BLaER1 (cell line): ENCODE measurements at regions not wholly inside any gene's neighbourhood (a gene's known extent, or its start where the extent isn't known, plus 50 kb on each side); places are given as distances from the start of the nearest gene placed in this dataset.
"Not testable (repeated sequence)": the region's sequence is repeated elsewhere in the genome, so short reads cannot be mapped to it uniquely, and the experiment has no call there.

Experiments used
- H3K27ac ChIP-seq: shearing (Covaris generic); formaldehyde crosslinking; 2 replicates; pipeline ENCODE4 v1.8.1; 2022
- H3K27me3 ChIP-seq: shearing (Covaris generic); formaldehyde crosslinking; 2 replicates; pipeline ENCODE4 v1.8.1; 2022
- H3K36me3 ChIP-seq: shearing (Covaris generic); formaldehyde crosslinking; 2 replicates; pipeline ENCODE4 v1.8.1; 2022
- H3K4me1 ChIP-seq: shearing (Covaris generic); formaldehyde crosslinking; 2 replicates; pipeline ENCODE4 v1.8.1; 2022
- H3K4me2 ChIP-seq: shearing (Covaris generic); formaldehyde crosslinking; 2 replicates; pipeline ENCODE4 v1.8.1; 2022
- H3K4me3 ChIP-seq: shearing (Covaris generic); formaldehyde crosslinking; 2 replicates; pipeline ENCODE4 v1.8.1; 2022
- H3K9ac ChIP-seq: shearing (Covaris generic); formaldehyde crosslinking; 2 replicates; pipeline ENCODE4 v1.8.1; 2022
- H3K9me3 ChIP-seq: shearing (Covaris generic); formaldehyde crosslinking; 2 replicates; pipeline ENCODE4 v1.8.1; 2022
- H4K20me1 ChIP-seq: shearing (Covaris generic); formaldehyde crosslinking; 2 replicates; pipeline ENCODE4 v1.8.1; 2022

GRCh38 chr2:111401270-111402140, 280.8 kb downstream of the BCL2L11 start:
- H3K9ac ChIP-seq, H4K20me1 ChIP-seq, H3K4me1 ChIP-seq, H3K9me3 ChIP-seq, H3K27ac ChIP-seq, H3K4me2 ChIP-seq, H3K27me3 ChIP-seq, H3K36me3 ChIP-seq, H3K4me3 ChIP-seq: not testable (repeated sequence)

- not testable (repeated sequence) for H3K36me3 ChIP-seq, H3K4me1 ChIP-seq, H3K27ac ChIP-seq, H4K20me1 ChIP-seq, H3K9me3 ChIP-seq, H3K4me3 ChIP-seq, H3K9ac ChIP-seq, H3K27me3 ChIP-seq, H3K4me2 ChIP-seq
Measured at GRCh38 chr2:111402450-111402849, 281.7 kb downstream of the BCL2L11 start.

- not testable (repeated sequence) for H3K4me3 ChIP-seq, H3K27ac ChIP-seq, H3K9ac ChIP-seq, H3K9me3 ChIP-seq, H3K36me3 ChIP-seq, H3K27me3 ChIP-seq, H3K4me2 ChIP-seq, H3K4me1 ChIP-seq, H4K20me1 ChIP-seq
Measured at GRCh38 chr2:111403287-111403686, 282.6 kb downstream of the BCL2L11 start.

- H4K20me1 ChIP-seq, H3K4me1 ChIP-seq, H3K27ac ChIP-seq, H3K9me3 ChIP-seq, H3K9ac ChIP-seq, H3K4me3 ChIP-seq, H3K27me3 ChIP-seq, H3K4me2 ChIP-seq, H3K36me3 ChIP-seq: not testable (repeated sequence)
Measured at GRCh38 chr2:111406616-111407015, 285.9 kb downstream of the BCL2L11 start.

GRCh38 chr2:111407632-111408194, 287.0 kb downstream of the BCL2L11 start:
- H4K20me1 ChIP-seq, H3K27ac ChIP-seq, H3K4me2 ChIP-seq, H3K9me3 ChIP-seq, H3K4me3 ChIP-seq, H3K36me3 ChIP-seq, H3K9ac ChIP-seq, H3K4me1 ChIP-seq, H3K27me3 ChIP-seq: not testable (repeated sequence)

- not testable (repeated sequence) for H3K4me1 ChIP-seq, H3K9ac ChIP-seq, H3K9me3 ChIP-seq, H4K20me1 ChIP-seq, H3K27ac ChIP-seq, H3K36me3 ChIP-seq, H3K4me3 ChIP-seq, H3K27me3 ChIP-seq, H3K4me2 ChIP-seq
Measured at GRCh38 chr2:111410868-111411406, 290.2 kb downstream of the BCL2L11 start.

- not testable (repeated sequence) for H3K4me3 ChIP-seq, H3K27me3 ChIP-seq, H3K4me1 ChIP-seq, H3K4me2 ChIP-seq, H3K36me3 ChIP-seq, H4K20me1 ChIP-seq, H3K27ac ChIP-seq, H3K9me3 ChIP-seq, H3K9ac ChIP-seq
Measured at GRCh38 chr2:111411867-111412681, 291.4 kb downstream of the BCL2L11 start.

GRCh38 chr2:111412841-111413650, 292.3 kb downstream of the BCL2L11 start:
- not testable (repeated sequence) for H4K20me1 ChIP-seq, H3K27ac ChIP-seq, H3K9ac ChIP-seq, H3K9me3 ChIP-seq, H3K4me3 ChIP-seq, H3K27me3 ChIP-seq, H3K36me3 ChIP-seq, H3K4me1 ChIP-seq
- H3K4me2 ChIP-seq: peak overlapping the region; percentile 48

GRCh38 chr2:111413950-111414349, 293.2 kb downstream of the BCL2L11 start:
- not testable (repeated sequence) for H3K4me2 ChIP-seq, H3K9me3 ChIP-seq, H3K36me3 ChIP-seq, H3K4me1 ChIP-seq, H4K20me1 ChIP-seq, H3K4me3 ChIP-seq, H3K27ac ChIP-seq, H3K27me3 ChIP-seq, H3K9ac ChIP-seq

GRCh38 chr2:111415765-111416743, 295.3 kb downstream of the BCL2L11 start:
- H3K27ac ChIP-seq, H4K20me1 ChIP-seq, H3K9ac ChIP-seq, H3K4me1 ChIP-seq, H3K4me2 ChIP-seq, H3K9me3 ChIP-seq, H3K4me3 ChIP-seq, H3K27me3 ChIP-seq, H3K36me3 ChIP-seq: not testable (repeated sequence)

- not testable (repeated sequence) for H3K4me3 ChIP-seq, H3K4me2 ChIP-seq, H4K20me1 ChIP-seq, H3K4me1 ChIP-seq, H3K36me3 ChIP-seq, H3K9me3 ChIP-seq, H3K9ac ChIP-seq, H3K27ac ChIP-seq, H3K27me3 ChIP-seq
Measured at GRCh38 chr2:111417026-111417425, 296.3 kb downstream of the BCL2L11 start.

GRCh38 chr2:111418091-111418875, 297.6 kb downstream of the BCL2L11 start:
- H4K20me1 ChIP-seq, H3K4me1 ChIP-seq, H3K9me3 ChIP-seq, H3K4me3 ChIP-seq, H3K27ac ChIP-seq, H3K36me3 ChIP-seq, H3K9ac ChIP-seq, H3K4me2 ChIP-seq, H3K27me3 ChIP-seq: not testable (repeated sequence)
